Right lobe of liver (tissue), 4 donors: ENCODE measurements at regions not wholly inside any gene's neighbourhood (a gene's known extent, or its start where the extent isn't known, plus 50 kb on each side); places are given as distances from the start of the nearest gene placed in this dataset.

Source experiments
- CTCF ChIP-seq, 4 donors: fragments of 200-600 bp in 3 of 4; fragments of 450-650 bp in 1 of 4; IDR thresholded peaks; one replicate each; pipeline versions ENCODE4 v1.5.1 to v1.8.0; 2016 to 2022; ENCODE audit warnings: antibody characterized with exemption in 4 of 4, mild to moderate bottlenecking in 2 of 4
- POLR2A ChIP-seq: fragments of 450-650 bp; IDR thresholded peaks from one replicate; pipeline ENCODE4 v1.6.1; 2017; ENCODE audit warnings: antibody characterized with exemption, mild to moderate bottlenecking
- donor health status: DM: no; HTN: no; CAD: no.
- donor health status: DM: no; HTN: no; CAD: no.
- donor health status: DM: no; HTN: yes; CAD: no.

GRCh38 chr12:77300811-77301210 is 235.4 kb upstream of the E2F7 start:
- TF ChIP-seq CTCF (IDR thresholded peaks at IDR 0.05) (no peak), POLR2A (no peak)
